ENCODE measurements at regions not wholly inside any gene's neighbourhood (a gene's known extent, or its start where the extent isn't known, plus 50 kb on each side); places are given as distances from the start of the nearest gene placed in this dataset.
A peak's percentile ranks its signal among the peaks of the same experiment; 100 is the strongest.
"Not testable (repeated sequence)": the region's sequence is repeated elsewhere in the genome, so short reads cannot be mapped to it uniquely, and the experiment has no call there.

- DNase-seq (ENCODE audit: low read depth in 1 of 2, low spot score in 1 of 2); FAIRE-seq; H3K4me3 ChIP-seq; H3K9me3 ChIP-seq; ATAC-seq; POLR2A ChIA-PET; H3K4me1 ChIP-seq; H3K4me2 ChIP-seq; H3K27ac ChIP-seq: not testable (repeated sequence)
- CTCF ChIA-PET = interaction anchor here (1.9 to 4.0 kb wide), 2 partner anchors 12 kb away, joined by 5 to 24 read pairs; no protein-coding TSS in a partner anchor
- WGBS (ENCODE audit: missing lambda C conversion rate) = 49% methylated on average over 4 of the region's 4 CpGs
These were observed 157.1 kb downstream of the CCDC74A start for GRCh38 chr2:131684631-131685316.

DNA sequence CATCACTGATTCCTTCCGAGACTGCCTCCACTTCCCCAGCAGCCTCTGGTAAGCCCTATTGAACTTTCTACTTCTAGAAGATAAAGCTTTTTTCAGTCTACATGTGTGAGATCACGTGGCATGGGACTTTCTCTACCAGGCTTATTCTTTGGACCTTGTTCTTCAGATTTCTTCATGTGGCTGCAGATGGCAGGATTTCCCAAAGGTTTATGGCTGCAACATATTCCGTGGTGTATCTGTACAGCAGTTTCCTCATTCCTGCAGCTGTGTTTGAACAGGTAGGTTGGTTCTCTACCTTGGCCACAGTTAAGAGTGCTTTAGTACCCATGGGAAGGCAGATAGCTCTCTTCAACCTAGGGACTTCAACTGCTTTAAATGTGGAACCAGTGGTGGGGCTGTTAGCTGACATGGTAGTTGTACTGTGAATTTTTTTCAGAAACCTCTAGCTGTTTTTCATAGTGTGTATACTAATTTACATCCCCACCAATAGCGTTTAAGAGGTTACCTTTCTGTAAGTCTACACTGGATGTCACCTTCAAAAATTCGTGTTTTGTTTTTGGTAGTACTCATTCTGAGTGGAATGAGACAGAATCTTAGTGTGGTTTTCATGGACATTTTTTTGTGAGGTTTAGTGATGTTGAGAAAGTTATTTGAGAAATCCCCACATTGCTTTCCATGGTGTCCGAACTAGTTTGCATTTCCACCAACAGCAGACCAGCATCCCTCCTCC, 158.6 kb downstream of the CCDC74A start:
- DNase-seq (ENCODE audit: low read depth in 1 of 2, low spot score in 1 of 2); ATAC-seq; H3K27ac ChIP-seq; H3K9me3 ChIP-seq; H3K4me3 ChIP-seq; FAIRE-seq; H3K4me2 ChIP-seq; H3K4me1 ChIP-seq; POLR2A ChIA-PET: not testable (repeated sequence)
- CTCF ChIA-PET = interaction anchor here (0.9 to 1.9 kb wide), 2 partner anchors 13 to 115 kb away, joined by 3 to 5 read pairs; no protein-coding TSS in a partner anchor
- WGBS (ENCODE audit: missing lambda C conversion rate) = 49% methylated on average over 6 of the region's 6 CpGs

GRCh38 chr2:131686894-131687238, 159.2 kb downstream of the CCDC74A start:
- DNase-seq (ENCODE audit: low read depth in 1 of 2, low spot score in 1 of 2); CTCF ChIA-PET; H3K4me2 ChIP-seq; FAIRE-seq; POLR2A ChIA-PET; H3K9me3 ChIP-seq; ATAC-seq; H3K4me3 ChIP-seq; H3K27ac ChIP-seq; H3K4me1 ChIP-seq: not testable (repeated sequence)

- H3K9me3 ChIP-seq; CTCF ChIA-PET; H3K4me1 ChIP-seq; POLR2A ChIA-PET; H3K4me3 ChIP-seq; H3K4me2 ChIP-seq; H3K27ac ChIP-seq; FAIRE-seq; DNase-seq (ENCODE audit: low read depth in 1 of 2, low spot score in 1 of 2): not testable (repeated sequence)
- peak; percentile 47 to 54; a peak in 1 of 6 replicates for ATAC-seq
- no CpG with 5 or more reads among the region's 2 CpGs for WGBS (ENCODE audit: missing lambda C conversion rate)
These were observed 161.4 kb downstream of the CCDC74A start for GRCh38 chr2:131689066-131689465.

DNA sequence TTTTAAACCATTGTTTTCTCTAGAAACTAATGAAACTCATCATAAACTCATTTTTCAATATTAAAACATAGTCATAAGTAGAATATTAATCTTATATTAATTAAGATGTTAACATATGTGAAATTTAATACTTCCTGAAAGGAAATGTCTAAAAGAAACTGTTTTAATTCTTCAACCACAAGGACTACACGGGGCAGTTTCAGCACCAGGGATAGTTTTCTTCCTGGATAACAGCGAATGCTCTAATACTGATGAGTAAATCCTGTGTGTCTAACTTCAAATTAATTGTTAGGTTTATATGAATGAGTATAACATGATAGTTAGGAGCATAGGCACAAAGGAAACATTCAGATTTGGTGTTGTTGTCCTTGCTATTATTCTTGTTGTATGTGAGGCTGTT, 183.6 kb downstream of the CCDC74A start:
- H3K4me1 ChIP-seq; H3K4me2 ChIP-seq; ATAC-seq; H3K4me3 ChIP-seq; DNase-seq (ENCODE audit: low read depth in 1 of 2, low spot score in 1 of 2); FAIRE-seq; POLR2A ChIA-PET; CTCF ChIA-PET; H3K27ac ChIP-seq; H3K9me3 ChIP-seq: not testable (repeated sequence)
- WGBS (ENCODE audit: missing lambda C conversion rate) = 16% methylated on average over 2 of the region's 2 CpGs

DNA sequence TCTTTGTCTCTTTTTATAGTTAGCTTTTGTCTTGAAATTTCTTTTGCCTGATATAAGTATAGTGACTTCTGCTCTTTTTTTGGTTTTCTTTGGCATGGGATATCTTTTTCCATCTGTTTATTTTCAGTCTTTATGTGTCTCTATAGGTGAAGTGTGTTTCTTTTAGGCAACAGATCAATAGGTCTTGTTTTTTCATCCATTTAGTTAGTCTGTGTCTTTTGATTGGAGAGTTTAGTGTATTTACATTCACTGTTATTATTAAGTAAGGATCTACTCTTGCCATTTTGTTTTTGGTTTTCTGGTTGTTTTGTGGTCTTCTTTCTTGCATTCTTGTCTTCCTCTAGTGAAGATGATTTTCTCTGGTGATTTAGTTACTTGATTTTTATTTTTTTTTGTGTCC, 190.2 kb downstream of the CCDC74A start:
- H3K27ac ChIP-seq; DNase-seq (ENCODE audit: low read depth in 1 of 2, low spot score in 1 of 2); ATAC-seq; H3K9me3 ChIP-seq; H3K4me1 ChIP-seq; H3K4me2 ChIP-seq; POLR2A ChIA-PET; FAIRE-seq; CTCF ChIA-PET; H3K4me3 ChIP-seq: not testable (repeated sequence)

DNA sequence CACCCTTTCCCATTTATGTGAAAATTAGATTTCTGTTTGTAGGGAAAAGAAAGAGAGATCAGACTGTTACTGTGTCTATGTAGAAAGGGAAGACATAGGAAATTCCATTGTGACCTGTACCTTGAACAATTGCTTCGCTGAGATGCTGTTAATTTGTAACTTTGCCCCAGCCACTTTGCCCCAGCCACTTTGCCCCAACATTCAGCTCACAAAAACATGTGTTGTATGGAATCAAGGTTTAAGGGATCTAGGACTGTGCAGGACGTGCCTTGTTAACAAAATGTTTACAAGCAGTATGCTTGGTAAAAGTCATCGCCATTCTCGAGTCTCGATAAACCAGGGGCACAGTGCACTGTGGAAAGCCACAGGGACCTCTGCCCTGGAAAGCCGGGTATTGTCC, 193.5 kb downstream of the CCDC74A start:
- H3K4me3 ChIP-seq; H3K9me3 ChIP-seq; H3K27ac ChIP-seq; POLR2A ChIA-PET; H3K4me1 ChIP-seq; FAIRE-seq; DNase-seq (ENCODE audit: low read depth in 1 of 2, low spot score in 1 of 2); ATAC-seq; CTCF ChIA-PET; H3K4me2 ChIP-seq: not testable (repeated sequence)
- 47% methylated on average over 6 of the region's 6 CpGs for WGBS (ENCODE audit: missing lambda C conversion rate)

DNA sequence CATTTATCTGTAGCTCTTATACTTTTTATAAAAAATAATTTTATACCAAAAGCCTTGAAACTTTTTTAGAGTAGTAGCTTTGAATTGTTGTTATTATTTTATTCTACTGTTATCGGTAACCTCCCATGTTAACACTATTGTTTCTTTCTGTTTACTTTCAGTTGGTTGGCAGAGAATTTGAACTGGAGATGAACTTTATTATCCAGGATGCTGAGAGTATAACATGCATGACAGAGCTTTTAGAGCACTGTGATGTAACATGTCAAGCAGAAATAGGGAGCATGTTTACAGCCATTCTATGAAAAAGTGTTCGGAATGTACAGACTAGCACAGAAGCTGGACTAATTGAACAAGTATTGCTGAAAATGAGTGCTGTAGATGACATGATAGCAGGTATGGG, 194.6 kb downstream of the CCDC74A start:
- H3K4me1 ChIP-seq; H3K4me2 ChIP-seq; H3K27ac ChIP-seq; CTCF ChIA-PET; FAIRE-seq; H3K4me3 ChIP-seq; ATAC-seq; H3K9me3 ChIP-seq; POLR2A ChIA-PET; DNase-seq (ENCODE audit: low read depth in 1 of 2, low spot score in 1 of 2): not testable (repeated sequence)
- WGBS (ENCODE audit: missing lambda C conversion rate) = 80% methylated on average over 2 of the region's 2 CpGs

Data from A549 (cell line).